Mesenchymal stem cell (in vitro differentiated cells and primary cell): ENCODE measurements at regions not wholly inside any gene's neighbourhood (a gene's known extent, or its start where the extent isn't known, plus 50 kb on each side); places are given as distances from the start of the nearest gene placed in this dataset.

ENCODE experiments used
- DNase-seq: peaks from one replicate; pipeline ENCODE4 v3.0.0-alpha.2; 2013
- H2AFZ ChIP-seq: one replicate; pipeline ENCODE4 v1.6.1; 2013; ENCODE audit warnings: low read depth, mild to moderate bottlenecking, control low read depth, inconsistent platforms, low read length, moderate library complexity
- H2AK5ac ChIP-seq: 2 replicates; pipeline ENCODE4 v1.6.1; 2013; ENCODE audit warnings: low read length, moderate library complexity, mild to moderate bottlenecking, inconsistent platforms; ENCODE audit not compliant: severe bottlenecking
- H2BK120ac ChIP-seq: one replicate; pipeline ENCODE4 v1.6.1; 2013; ENCODE audit warnings: low read depth, mild to moderate bottlenecking, inconsistent platforms, low read length, moderate library complexity
- H2BK12ac ChIP-seq, 2 experiments: one replicate each; pipeline ENCODE4 v1.6.1; 2013; ENCODE audit warnings: inconsistent platforms in 2 of 2, low read length in 2 of 2, mild to moderate bottlenecking in 2 of 2, moderate library complexity in 2 of 2, control low read depth in 1 of 2
- H2BK15ac ChIP-seq: one replicate; pipeline ENCODE4 v1.6.1; 2013; ENCODE audit warnings: mild to moderate bottlenecking, low read depth, inconsistent platforms; ENCODE audit not compliant: poor library complexity, severe bottlenecking
- H2BK5ac ChIP-seq: 2 replicates; pipeline ENCODE4 v1.6.1; 2013; ENCODE audit warnings: low read depth, mild to moderate bottlenecking, low read length, control low read depth, inconsistent platforms; ENCODE audit not compliant: poor library complexity, severe bottlenecking
- H3K14ac ChIP-seq, 2 experiments: one replicate each; pipeline ENCODE4 v1.6.1; 2013; ENCODE audit warnings: inconsistent platforms in 2 of 2, low read length in 2 of 2, control low read depth in 1 of 2, mild to moderate bottlenecking in 1 of 2, moderate library complexity in 1 of 2
- H3K18ac ChIP-seq, 2 experiments: one replicate each; pipeline ENCODE4 v1.6.1; 2013; ENCODE audit warnings: inconsistent platforms in 2 of 2, low read length in 2 of 2, control low read depth in 1 of 2, low read depth in 1 of 2, mild to moderate bottlenecking in 1 of 2
- H3K23ac ChIP-seq, 2 experiments: one replicate each; pipeline ENCODE4 v1.6.1; 2013; ENCODE audit warnings: inconsistent platforms in 2 of 2, low read length in 2 of 2, mild to moderate bottlenecking in 2 of 2, moderate library complexity in 2 of 2, control low read depth in 1 of 2
- H3K27ac ChIP-seq: 2 replicates; pipeline ENCODE4 v1.5.1; 2013; ENCODE audit warnings: mild to moderate bottlenecking, moderate library complexity, low read length, control low read depth, inconsistent platforms; ENCODE audit not compliant: poor library complexity, severe bottlenecking
- H3K27me3 ChIP-seq, 2 experiments: 2 replicates each; pipeline versions ENCODE4 v1.6.1 to v1.7.0; 2013; ENCODE audit warnings: low read length in 2 of 2, mild to moderate bottlenecking in 2 of 2, moderate library complexity in 2 of 2, control low read depth in 1 of 2, inconsistent platforms in 1 of 2; ENCODE audit not compliant: control insufficient read depth in 1 of 2, insufficient read depth in 1 of 2
- H3K36me3 ChIP-seq, 2 experiments: 2 replicates each; pipeline versions ENCODE4 v1.6.1 to v1.7.0; 2013; ENCODE audit warnings: low read length in 2 of 2, control low read depth in 1 of 2, inconsistent platforms in 1 of 2, low read depth in 1 of 2, mild to moderate bottlenecking in 1 of 2; ENCODE audit not compliant: insufficient read depth in 2 of 2, control insufficient read depth in 1 of 2
- H3K4ac ChIP-seq, 2 experiments: one replicate each; pipeline ENCODE4 v1.6.1; 2013; ENCODE audit warnings: inconsistent platforms in 2 of 2, low read length in 2 of 2, mild to moderate bottlenecking in 2 of 2, moderate library complexity in 2 of 2, control low read depth in 1 of 2, low read depth in 1 of 2
- H3K4me1 ChIP-seq: 2 replicates; pipeline ENCODE4 v1.6.1; 2013; ENCODE audit warnings: low read depth, low read length, control low read depth; ENCODE audit not compliant: control insufficient read depth, insufficient read depth
- H3K4me2 ChIP-seq: 2 replicates; pipeline ENCODE4 v1.6.1; 2013; ENCODE audit warnings: low read length, mild to moderate bottlenecking, inconsistent platforms; ENCODE audit not compliant: poor library complexity, severe bottlenecking
- H3K4me3 ChIP-seq, 2 experiments: 2 replicates each; pipeline versions ENCODE4 v1.5.1 to v1.7.0; 2013; ENCODE audit warnings: low read length in 2 of 2, mild to moderate bottlenecking in 2 of 2, control low read depth in 1 of 2, low read depth in 1 of 2; ENCODE audit not compliant: insufficient read depth in 1 of 2
- H3K79me1 ChIP-seq: replicated peaks from 2 replicates; pipeline ENCODE4 v1.6.1; 2013; ENCODE audit warnings: mild to moderate bottlenecking, control low read depth, low read length, inconsistent platforms; ENCODE audit not compliant: poor library complexity, severe bottlenecking
- H3K9ac ChIP-seq: 2 replicates; pipeline ENCODE4 v1.7.0; 2013; ENCODE audit warnings: mild to moderate bottlenecking, low read length, moderate library complexity
- H3K9me3 ChIP-seq: 2 replicates; pipeline ENCODE4 v1.7.0; 2013; ENCODE audit warnings: mild to moderate bottlenecking, low read length; ENCODE audit not compliant: control insufficient read depth
- H4K8ac ChIP-seq: one replicate; pipeline ENCODE4 v1.6.1; 2013; ENCODE audit warnings: inconsistent platforms, mild to moderate bottlenecking, low read length, moderate library complexity
- H4K91ac ChIP-seq: one replicate; pipeline ENCODE4 v1.6.1; 2013; ENCODE audit warnings: mild to moderate bottlenecking, low read length, inconsistent platforms
- WGBS: methylation state at CpG from one replicate; pipeline ENCODE4 v1.1.7; 2013; ENCODE audit warnings: mixed read lengths; 5-methylcytosine and 5-hydroxymethylcytosine counted together

- Histone ChIP-seq H4K91ac (no peak overlapping the region), H3K4me2 (no peak overlapping the region), H3K14ac (no peak overlapping the region), H3K4ac (no peak overlapping the region), H2BK120ac (no peak overlapping the region), H2BK12ac (no peak overlapping the region), H3K23ac (no peak overlapping the region), H3K27ac (no peak overlapping the region), H3K18ac (no peak overlapping the region), H3K9me3 (no peaks in the 10 kb centered on the region), H2BK15ac (no peak overlapping the region), H3K4me1 (no peaks in the 10 kb centered on the region), H3K4me3 (no peak overlapping the region), H3K36me3 (no peaks in the 10 kb centered on the region), H3K27me3 (peaks cover 0 to 3% of the 10 kb centered on the region in 2 experiments), H2AFZ (no peak overlapping the region), H4K8ac (no peak overlapping the region), H2BK5ac (no peak overlapping the region), H3K79me1 (no peaks in the 10 kb centered on the region), H3K9ac (no peak overlapping the region), H2AK5ac (no peak overlapping the region)
- WGBS, result 83% methylated on average over 2 of the region's 2 CpGs
- no peak for DNase-seq
Measured at GRCh38 chr1:58317086-58317485, 229.4 kb downstream of the OMA1 start.

- H3K27ac ChIP-seq, result no peak overlapping the region
- no peak overlapping the region for H3K4me3 ChIP-seq
- no peaks in the 10 kb centered on the region for H3K36me3 ChIP-seq
- H3K4ac ChIP-seq, result no peak overlapping the region
- no peaks in the 10 kb centered on the region for H3K4me1 ChIP-seq
- H3K27me3 ChIP-seq, result peaks cover 0 to 3% of the 10 kb centered on the region in 2 experiments
- H2BK120ac ChIP-seq, result no peak overlapping the region
- H3K9me3 ChIP-seq, result no peaks in the 10 kb centered on the region
- H2BK15ac ChIP-seq, result no peak overlapping the region
- no peaks in the 10 kb centered on the region for H3K79me1 ChIP-seq
- no peak for DNase-seq
- no peak overlapping the region for H2BK5ac ChIP-seq
- no peak overlapping the region for H4K8ac ChIP-seq
- H3K18ac ChIP-seq, result no peak overlapping the region
- no peak overlapping the region for H2AK5ac ChIP-seq
- H3K4me2 ChIP-seq, result no peak overlapping the region
- H3K9ac ChIP-seq, result no peak overlapping the region
- H3K14ac ChIP-seq, result no peak overlapping the region
- H2AFZ ChIP-seq, result no peak overlapping the region
- no peak overlapping the region for H3K23ac ChIP-seq
- no peak overlapping the region for H4K91ac ChIP-seq
- no peak overlapping the region for H2BK12ac ChIP-seq
Measured at GRCh38 chr1:58316141-58316540, 230.4 kb downstream of the OMA1 start.

- H3K9me3 ChIP-seq, result no peaks in the 10 kb centered on the region
- no peak overlapping the region for H2AK5ac ChIP-seq
- no peak overlapping the region for H3K4me3 ChIP-seq
- no peak overlapping the region for H2BK15ac ChIP-seq
- H3K36me3 ChIP-seq, result no peaks in the 10 kb centered on the region
- no peak for DNase-seq
- no peak overlapping the region for H4K91ac ChIP-seq
- no peak overlapping the region for H3K9ac ChIP-seq
- no peak overlapping the region for H3K27ac ChIP-seq
- H2AFZ ChIP-seq, result no peak overlapping the region
- H2BK5ac ChIP-seq, result no peak overlapping the region
- H4K8ac ChIP-seq, result no peak overlapping the region
- H3K23ac ChIP-seq, result no peak overlapping the region
- no peak overlapping the region for H3K18ac ChIP-seq
- H3K4me1 ChIP-seq, result no peaks in the 10 kb centered on the region
- H3K27me3 ChIP-seq, result peaks cover 0 to 3% of the 10 kb centered on the region in 2 experiments
- no peak overlapping the region for H2BK120ac ChIP-seq
- H3K4ac ChIP-seq, result no peak overlapping the region
- H3K4me2 ChIP-seq, result no peak overlapping the region
- H3K14ac ChIP-seq, result no peak overlapping the region
- no peak overlapping the region for H2BK12ac ChIP-seq
- no peaks in the 10 kb centered on the region for H3K79me1 ChIP-seq
Measured at GRCh38 chr1:58312971-58313563, 233.5 kb downstream of the OMA1 start.

- no peaks in the 10 kb centered on the region for H3K36me3 ChIP-seq
- H3K4me3 ChIP-seq, result no peak overlapping the region
- H4K8ac ChIP-seq, result no peak overlapping the region
- H3K4ac ChIP-seq, result no peak overlapping the region
- H3K27ac ChIP-seq, result no peak overlapping the region
- WGBS, result 67% methylated on average over 3 of the region's 4 CpGs
- no peak overlapping the region for H3K14ac ChIP-seq
- H3K9me3 ChIP-seq, result no peaks in the 10 kb centered on the region
- H3K4me2 ChIP-seq, result no peak overlapping the region
- no peak overlapping the region for H3K18ac ChIP-seq
- H4K91ac ChIP-seq, result no peak overlapping the region
- no peak overlapping the region for H2BK120ac ChIP-seq
- no peak overlapping the region for H3K23ac ChIP-seq
- no peak for DNase-seq
- no peak overlapping the region for H3K9ac ChIP-seq
- no peaks in the 10 kb centered on the region for H3K79me1 ChIP-seq
- no peaks in the 10 kb centered on the region for H3K4me1 ChIP-seq
- H2BK5ac ChIP-seq, result no peak overlapping the region
- peaks cover 0 to 3% of the 10 kb centered on the region in 2 experiments for H3K27me3 ChIP-seq
- no peak overlapping the region for H2BK15ac ChIP-seq
- H2BK12ac ChIP-seq, result no peak overlapping the region
- no peak overlapping the region for H2AK5ac ChIP-seq
- H2AFZ ChIP-seq, result no peak overlapping the region
Measured at GRCh38 chr1:58312461-58312860, 234.1 kb downstream of the OMA1 start.
